ENCODE measurements at regions not wholly inside any gene's neighbourhood (a gene's known extent, or its start where the extent isn't known, plus 50 kb on each side); places are given as distances from the start of the nearest gene placed in this dataset.
A peak's percentile ranks its signal among the peaks of the same experiment; 100 is the strongest.
"Not testable (repeated sequence)": the region's sequence is repeated elsewhere in the genome, so short reads cannot be mapped to it uniquely, and the experiment has no call there.

DNA sequence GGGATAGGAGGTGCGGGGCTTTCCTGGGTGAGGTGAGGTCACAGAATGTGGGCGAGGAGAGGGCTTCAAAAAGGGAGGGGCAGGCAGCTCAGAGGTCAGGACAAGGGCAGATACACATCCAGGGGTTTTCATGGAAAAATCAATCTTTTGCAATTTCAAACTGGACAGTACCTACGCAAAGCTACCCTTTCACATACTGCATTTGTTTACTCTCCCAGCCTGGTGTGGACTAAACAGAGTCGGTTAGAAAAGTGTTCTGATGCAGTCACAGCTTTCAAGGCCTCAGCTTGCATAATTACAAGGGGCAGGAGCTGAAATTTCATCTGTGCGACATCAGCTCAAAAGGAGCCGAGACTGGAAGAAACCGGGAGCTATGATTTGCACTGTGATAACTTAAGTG is 309.9 kb upstream of the SOX1 start:
- H3K9me3 Mint-ChIP-seq, H3K27me3 Mint-ChIP-seq, ATAC-seq, H3K36me3 Mint-ChIP-seq, H3K4me1 Mint-ChIP-seq, POLR2A ChIA-PET, H3K4me3 Mint-ChIP-seq, DNase-seq, H3K27ac Mint-ChIP-seq: not testable (repeated sequence)

DNA sequence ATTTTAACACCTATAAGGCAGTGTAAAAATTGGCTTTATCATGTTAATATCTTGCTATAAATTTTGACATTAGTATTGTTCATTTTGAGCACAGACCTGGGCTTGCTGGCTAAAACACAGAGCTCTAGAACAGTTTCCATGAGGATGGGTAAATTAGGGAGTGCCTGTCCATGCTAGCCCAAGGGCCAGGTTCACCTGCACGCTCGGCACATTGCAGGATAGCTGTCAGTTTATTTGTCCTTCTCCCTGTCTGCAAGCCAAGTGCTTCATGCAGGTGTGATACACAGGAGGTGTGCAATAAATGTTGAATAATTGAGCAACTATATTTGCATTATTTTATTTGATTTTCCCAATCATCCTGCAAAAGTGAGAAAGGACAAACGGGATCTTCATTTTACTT is 309.3 kb upstream of the SOX1 start:
- H3K4me3 Mint-ChIP-seq, H3K9me3 Mint-ChIP-seq, POLR2A ChIA-PET, H3K4me1 Mint-ChIP-seq, H3K27ac Mint-ChIP-seq, H3K27me3 Mint-ChIP-seq, DNase-seq, ATAC-seq, H3K36me3 Mint-ChIP-seq: not testable (repeated sequence)

DNA sequence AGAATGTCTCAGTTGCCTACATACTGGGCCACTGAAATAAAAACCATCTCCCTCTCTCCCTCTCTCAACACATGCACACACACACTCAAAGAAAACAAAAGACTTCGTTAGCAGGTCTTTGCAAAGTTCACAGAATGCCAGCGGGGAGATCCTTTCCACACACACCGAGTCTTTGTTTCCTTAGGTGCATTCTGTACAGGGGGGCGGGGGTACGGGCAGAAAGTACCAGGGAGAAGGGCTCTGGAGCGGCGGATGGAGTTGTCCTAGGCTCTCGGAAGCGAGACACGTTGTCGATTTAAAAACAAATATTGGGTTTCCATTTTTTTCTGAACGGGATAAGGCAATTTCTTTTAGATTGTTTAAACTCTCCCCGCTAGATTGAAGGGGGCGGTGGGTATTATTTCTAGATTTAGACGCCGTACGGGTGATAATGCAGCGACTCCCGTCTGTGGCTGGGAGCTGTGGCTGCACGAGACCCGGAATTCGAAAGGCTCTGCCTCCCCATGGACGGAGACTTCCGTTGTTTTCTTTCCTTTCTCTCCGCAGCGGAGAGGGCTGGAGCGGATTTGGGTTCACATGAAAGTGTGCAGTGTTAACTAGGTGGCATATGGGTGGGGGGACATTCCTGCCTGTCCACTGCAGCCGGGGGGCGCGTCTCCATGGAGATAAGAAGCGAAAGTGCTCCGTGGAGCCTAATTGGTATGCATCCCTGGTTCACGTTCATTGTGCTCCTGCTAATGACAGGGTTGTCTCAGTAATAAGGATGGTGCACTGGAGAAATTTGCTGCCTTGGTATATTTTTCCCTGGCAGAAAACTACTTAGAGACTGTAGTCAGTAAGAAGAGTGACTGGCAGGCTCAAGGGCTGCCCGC is 303.7 kb upstream of the SOX1 start:
- H3K9me3 Mint-ChIP-seq, H3K4me1 Mint-ChIP-seq, H3K4me3 Mint-ChIP-seq, DNase-seq, H3K27me3 Mint-ChIP-seq, H3K27ac Mint-ChIP-seq, POLR2A ChIA-PET, ATAC-seq, H3K36me3 Mint-ChIP-seq: not testable (repeated sequence)

DNA sequence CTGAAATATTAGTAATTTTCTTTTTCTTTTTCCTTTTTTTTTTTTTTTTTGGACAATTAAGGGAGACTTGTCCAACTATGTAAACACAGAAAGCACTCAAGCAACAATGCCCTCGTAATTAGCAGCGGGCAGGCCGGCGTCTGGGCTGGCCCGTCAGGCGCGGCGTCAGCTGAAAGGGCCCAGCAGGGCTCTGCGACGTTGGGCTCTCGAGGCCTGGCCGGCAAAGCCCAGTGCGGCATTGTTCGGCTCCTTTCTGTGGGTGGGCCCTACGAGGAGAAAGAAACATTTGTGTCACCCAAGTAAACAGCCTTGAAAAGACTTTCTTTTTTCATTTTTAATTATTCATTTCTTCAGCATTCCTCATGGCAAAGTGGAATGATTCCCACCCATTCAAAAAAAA is 302.4 kb upstream of the SOX1 start:
- H3K27me3 Mint-ChIP-seq, POLR2A ChIA-PET, ATAC-seq, H3K27ac Mint-ChIP-seq, H3K4me1 Mint-ChIP-seq, H3K4me3 Mint-ChIP-seq, DNase-seq, H3K36me3 Mint-ChIP-seq, H3K9me3 Mint-ChIP-seq: not testable (repeated sequence)

DNA sequence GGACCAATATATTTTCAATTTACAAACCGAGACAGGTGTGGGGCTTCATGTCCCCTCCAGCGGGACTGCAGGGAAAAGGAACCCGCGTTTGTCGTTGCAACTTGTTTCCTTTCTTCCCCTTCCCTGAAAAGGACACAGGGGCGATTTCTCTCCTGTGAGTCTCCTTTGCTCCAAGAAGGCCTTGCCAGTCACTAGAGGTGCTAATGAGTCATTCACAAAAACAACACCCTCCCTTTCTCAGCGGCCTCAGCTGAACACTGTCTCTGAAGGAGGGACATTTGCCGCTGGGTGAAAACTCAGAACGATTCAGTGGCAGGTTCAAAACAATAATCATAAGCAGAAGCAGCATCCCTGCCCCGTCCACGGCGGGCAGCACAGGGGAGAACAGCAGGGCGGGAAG is 302.0 kb upstream of the SOX1 start:
- H3K27me3 Mint-ChIP-seq, POLR2A ChIA-PET, ATAC-seq, H3K9me3 Mint-ChIP-seq, H3K4me1 Mint-ChIP-seq, H3K36me3 Mint-ChIP-seq, DNase-seq, H3K4me3 Mint-ChIP-seq, H3K27ac Mint-ChIP-seq: not testable (repeated sequence)

DNA sequence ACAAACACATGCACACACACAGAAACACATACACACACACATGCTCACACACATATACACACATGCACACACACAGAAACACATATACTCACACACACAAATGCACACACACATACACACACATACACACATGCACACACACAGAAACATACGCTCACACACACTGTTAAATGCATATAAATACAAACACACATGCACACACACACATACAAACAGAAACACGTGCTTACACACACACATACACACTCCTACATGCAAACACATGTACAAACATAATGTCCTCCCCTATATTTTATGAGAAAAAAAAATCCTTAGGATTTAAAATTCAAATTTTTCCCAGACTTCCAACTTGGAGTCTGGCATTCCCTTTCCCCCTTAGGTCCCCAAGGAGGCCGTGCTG is 291.2 kb upstream of the SOX1 start:
- H3K36me3 Mint-ChIP-seq, ATAC-seq, H3K27me3 Mint-ChIP-seq: not testable (repeated sequence)

DNA sequence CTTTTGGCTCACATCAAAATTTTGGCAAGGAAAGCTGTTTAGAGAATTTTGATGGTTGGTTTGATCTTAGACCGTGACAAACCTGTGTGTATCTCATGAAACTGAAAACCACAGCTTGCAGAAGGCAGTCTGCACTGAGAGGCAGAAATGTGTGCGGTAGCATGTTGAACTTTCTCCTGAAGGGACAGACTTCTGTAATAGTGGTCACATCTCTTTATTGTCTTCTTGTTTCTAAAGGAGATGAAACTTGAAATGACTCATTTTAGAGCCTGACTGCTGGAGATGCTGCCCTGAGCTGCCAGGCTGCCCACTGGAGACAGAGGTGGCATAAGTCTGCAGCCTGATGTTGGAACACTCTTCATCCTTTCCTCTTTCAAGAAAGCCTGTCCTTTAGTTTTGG is 289.6 kb upstream of the SOX1 start:
- POLR2A ChIA-PET, H3K9me3 Mint-ChIP-seq, H3K4me3 Mint-ChIP-seq, H3K4me1 Mint-ChIP-seq, ATAC-seq, DNase-seq, H3K27me3 Mint-ChIP-seq, H3K27ac Mint-ChIP-seq, H3K36me3 Mint-ChIP-seq: not testable (repeated sequence)

More for the DNA sequence above, 291.2 kb upstream of the SOX1 start:
- H3K4me1 Mint-ChIP-seq, DNase-seq, POLR2A ChIA-PET, H3K4me3 Mint-ChIP-seq, H3K27ac Mint-ChIP-seq, H3K9me3 Mint-ChIP-seq: not testable (repeated sequence)

DNA sequence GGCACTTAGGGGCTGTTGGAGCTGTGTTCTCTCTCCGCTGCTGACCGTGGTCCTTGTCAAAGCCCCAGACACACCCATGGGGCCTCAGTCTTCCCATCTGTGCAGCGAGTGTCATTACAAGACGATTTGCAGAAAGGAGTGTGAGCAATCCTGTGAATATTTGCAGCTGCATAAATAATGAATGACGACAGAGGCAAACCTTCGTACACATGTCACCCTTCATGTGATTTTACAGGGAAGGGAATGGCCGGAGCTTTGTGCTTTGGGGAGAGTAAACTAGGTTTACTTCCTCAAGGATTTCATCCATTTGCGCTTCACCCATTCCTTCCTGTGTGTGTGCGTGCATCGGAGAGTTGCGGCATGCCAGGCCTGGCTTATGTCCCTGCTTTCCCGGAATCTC is 285.6 kb upstream of the SOX1 start:
- H3K4me1 Mint-ChIP-seq, ATAC-seq, H3K9me3 Mint-ChIP-seq, POLR2A ChIA-PET, DNase-seq, H3K27me3 Mint-ChIP-seq, H3K27ac Mint-ChIP-seq, H3K36me3 Mint-ChIP-seq, H3K4me3 Mint-ChIP-seq: not testable (repeated sequence)

DNA sequence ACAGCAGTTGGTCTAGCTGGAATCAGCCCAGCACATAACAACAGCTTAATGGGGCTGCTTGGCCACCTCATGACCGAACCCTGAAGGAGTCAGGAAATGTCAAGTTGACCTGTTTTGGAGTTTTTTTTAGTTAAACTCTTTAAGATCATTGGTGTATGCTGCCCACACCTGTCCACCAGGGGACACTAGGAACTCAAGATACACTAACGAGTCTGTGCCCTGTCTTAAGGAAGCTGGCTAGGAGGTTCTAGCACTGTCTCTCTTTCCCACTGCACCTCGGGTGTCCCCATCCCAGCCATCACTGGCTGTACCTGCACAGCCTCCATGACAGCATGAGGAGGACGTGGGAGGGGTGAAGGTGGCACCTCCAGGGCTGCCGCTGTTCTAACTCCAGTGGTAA is 279.6 kb upstream of the SOX1 start:
- ATAC-seq, H3K27me3 Mint-ChIP-seq, H3K9me3 Mint-ChIP-seq, H3K27ac Mint-ChIP-seq, DNase-seq, POLR2A ChIA-PET, H3K4me3 Mint-ChIP-seq, H3K4me1 Mint-ChIP-seq, H3K36me3 Mint-ChIP-seq: not testable (repeated sequence)

DNA sequence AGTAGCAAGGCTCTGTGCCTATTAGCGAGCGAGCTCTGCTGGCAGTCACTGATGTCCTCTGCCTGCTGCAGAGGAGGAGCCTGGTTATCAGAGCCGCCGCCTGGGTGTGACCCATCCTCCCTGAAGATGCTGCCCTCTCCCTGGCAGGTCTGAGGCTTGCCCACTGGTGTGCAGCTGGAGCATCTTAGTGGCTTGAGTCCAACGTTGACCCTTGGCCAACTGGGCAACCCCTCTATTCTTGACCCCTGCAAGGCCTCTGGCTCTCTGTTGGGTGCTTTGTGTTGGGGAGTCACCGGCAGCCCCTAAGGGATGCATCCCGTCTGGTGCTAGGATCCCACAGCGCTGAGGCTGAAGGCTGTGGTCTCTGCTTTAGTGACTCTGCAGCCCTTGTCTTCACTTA is 277.9 kb upstream of the SOX1 start:
- ATAC-seq (no peak), DNase-seq (peak in 1 of 10 donors; percentile 53)
- Mint-ChIP-seq H3K27ac (no peak overlapping the region), H3K36me3 (no peaks in the 10 kb centered on the region), H3K4me3 (no peak overlapping the region), H3K4me1 (no peaks in the 10 kb centered on the region), H3K27me3 (peaks cover 0 to 13% (median 4%) of the 10 kb centered on the region in 5 donors), H3K9me3 (no peaks in the 10 kb centered on the region)
- POLR2A ChIA-PET = no interaction called here

DNA sequence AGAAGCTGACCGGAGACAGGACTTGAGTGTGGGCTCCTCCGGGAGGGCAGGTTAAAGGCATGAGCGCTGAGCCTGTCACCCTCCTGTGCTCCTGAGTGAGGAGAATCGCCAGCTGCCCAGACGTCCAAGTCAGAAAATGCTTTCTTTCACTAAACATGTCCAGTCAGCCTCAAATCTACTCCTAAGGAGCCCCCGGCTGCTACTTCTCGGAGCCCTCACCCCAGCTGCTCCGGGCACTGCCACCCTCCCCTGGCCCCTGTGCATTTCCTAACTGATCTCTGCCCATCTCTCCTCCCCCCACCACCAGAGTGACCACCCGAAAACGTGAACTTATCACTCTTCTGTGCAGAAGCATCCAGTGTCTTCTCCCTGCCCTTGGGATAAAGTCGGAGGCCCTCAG is 277.5 kb upstream of the SOX1 start:
- Mint-ChIP-seq H3K27me3 (peaks cover 0 to 13% (median 4%) of the 10 kb centered on the region in 5 donors), H3K36me3 (no peaks in the 10 kb centered on the region), H3K4me1 (no peaks in the 10 kb centered on the region), H3K27ac (no peak overlapping the region), H3K4me3 (no peak overlapping the region), H3K9me3 (no peaks in the 10 kb centered on the region)
- ATAC-seq (no peak), DNase-seq (no peak)
- POLR2A ChIA-PET = no interaction called here

DNA sequence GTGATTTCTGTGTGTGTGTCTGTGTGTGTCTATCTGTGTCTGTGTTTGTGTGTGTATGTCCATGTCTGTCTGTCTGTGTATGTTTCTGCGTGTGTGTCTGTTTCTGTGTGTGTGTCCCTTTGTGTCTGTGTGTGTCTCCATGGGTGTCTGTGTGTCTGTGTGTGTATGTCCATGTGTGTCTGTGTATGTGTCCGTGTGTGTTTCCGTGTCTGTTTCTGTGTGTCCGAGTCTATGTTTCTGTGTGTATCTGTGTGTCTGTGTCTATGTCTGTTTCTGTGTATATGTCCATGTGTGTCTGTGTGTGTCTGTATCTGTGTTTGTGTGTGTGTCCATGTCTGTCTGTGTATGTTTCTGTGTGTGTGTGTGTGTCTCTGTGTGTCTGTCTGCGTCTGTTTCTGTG is 276.3 kb upstream of the SOX1 start:
- DNase-seq (no peak), ATAC-seq (no peak)
- Mint-ChIP-seq H3K4me3 (no peak overlapping the region), H3K9me3 (no peaks in the 10 kb centered on the region), H3K36me3 (no peaks in the 10 kb centered on the region), H3K27me3 (peaks cover 0 to 13% (median 4%) of the 10 kb centered on the region in 5 donors), H3K27ac (no peak overlapping the region), H3K4me1 (no peaks in the 10 kb centered on the region)
- POLR2A ChIA-PET = no interaction called here

DNA sequence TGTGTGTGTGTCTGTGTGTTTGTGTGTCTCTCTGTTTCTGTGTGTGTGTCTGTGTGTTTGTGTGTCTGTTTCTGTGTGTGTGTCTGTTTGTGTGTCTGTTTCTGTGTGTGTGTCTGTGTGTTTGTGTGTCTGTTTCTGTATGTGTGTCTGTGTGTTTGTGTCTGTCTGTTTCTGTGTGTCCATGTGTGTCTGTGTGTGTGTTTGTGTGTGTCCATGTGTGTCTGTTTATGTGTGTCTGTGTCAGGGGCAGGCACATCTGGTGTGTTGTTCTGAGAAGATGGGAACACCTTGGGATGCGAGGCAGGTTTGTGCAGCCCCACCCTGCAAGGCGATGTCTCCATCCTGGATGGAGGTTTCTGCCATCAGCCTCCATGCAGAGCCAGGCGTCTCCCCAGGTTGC is 275.8 kb upstream of the SOX1 start:
- H3K4me3 Mint-ChIP-seq = no peak overlapping the region
- no peak overlapping the region for H3K27ac Mint-ChIP-seq
- no peaks in the 10 kb centered on the region for H3K36me3 Mint-ChIP-seq
- no peaks in the 10 kb centered on the region for H3K4me1 Mint-ChIP-seq
- no peaks in the 10 kb centered on the region for H3K9me3 Mint-ChIP-seq
- no peak for DNase-seq
- POLR2A ChIA-PET = no interaction called here
- peaks cover 0 to 13% (median 4%) of the 10 kb centered on the region in 5 donors for H3K27me3 Mint-ChIP-seq
- ATAC-seq = no peak

DNA sequence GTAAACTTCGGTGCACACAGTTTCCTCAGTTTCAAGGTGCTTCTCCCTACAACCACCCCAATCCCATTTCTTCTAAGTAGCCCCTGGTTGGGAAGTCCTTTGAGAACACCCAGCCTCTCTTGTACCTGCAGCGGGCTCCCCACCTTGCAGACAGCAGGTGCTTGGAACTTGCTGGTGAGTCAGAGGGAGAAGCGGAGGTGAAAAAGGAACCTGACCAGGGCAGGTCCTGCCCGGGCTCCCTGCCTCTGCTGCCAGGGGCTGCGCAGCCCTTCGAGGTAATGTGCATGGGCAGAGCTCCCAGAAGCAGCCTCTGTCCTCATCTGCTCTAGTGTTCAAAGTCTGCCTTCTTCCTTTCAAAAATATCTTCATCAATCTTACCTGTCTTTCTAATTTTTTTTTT is 274.0 kb upstream of the SOX1 start:
- ATAC-seq (no peak), DNase-seq (no peak)
- no peak overlapping the region for H3K4me3 Mint-ChIP-seq
- H3K9me3 Mint-ChIP-seq = no peaks in the 10 kb centered on the region
- POLR2A ChIA-PET = no interaction called here
- no peak overlapping the region for H3K27ac Mint-ChIP-seq
- peaks cover 0 to 13% (median 4%) of the 10 kb centered on the region in 5 donors for H3K27me3 Mint-ChIP-seq
- no peaks in the 10 kb centered on the region for H3K4me1 Mint-ChIP-seq
- H3K36me3 Mint-ChIP-seq = no peaks in the 10 kb centered on the region

Data from naive thymus-derived CD8-positive, alpha-beta T cell (primary cell).